GM19395 (cell line): ENCODE measurements at regions not wholly inside any gene's neighbourhood (a gene's known extent, or its start where the extent isn't known, plus 50 kb on each side); places are given as distances from the start of the nearest gene placed in this dataset.
A peak's percentile ranks its signal among the peaks of the same experiment; 100 is the strongest.

Source experiments
- ATAC-seq: cut with Tn5 transposase; IDR thresholded peaks from one replicate; pipeline ENCODE4 v1.9.1; 2021; ENCODE audit warnings: mild to moderate bottlenecking, moderate library complexity; ENCODE audit not compliant: unreplicated experiment

GRCh38 chrX:78213331-78213730, 73.9 kb upstream of the TAF9B start:
- ATAC-seq: no peak

- peak; percentile 72 for ATAC-seq
These were observed 60.4 kb upstream of the TAF9B start for GRCh38 chrX:78199851-78200250.
